HEK293 (cell line): ENCODE measurements at regions not wholly inside any gene's neighbourhood (a gene's known extent, or its start where the extent isn't known, plus 50 kb on each side); places are given as distances from the start of the nearest gene placed in this dataset.

Experiments
- CTCF ChIA-PET: fragments of 350-600 bp; formaldehyde crosslinking; extraction: SDS; loops from one replicate; lab custom pipeline; 2021; ENCODE audit warnings: antibody characterized with exemption; lab: Yijun Ruan, JAX
- POLR2A ChIA-PET: fragments of 300-600 bp; formaldehyde crosslinking; extraction: SDS; loops from one replicate; lab custom pipeline; 2020; ENCODE audit warnings: antibody characterized with exemption, inconsistent platforms; lab: Yijun Ruan, JAX
- H3K27ac ChIP-seq: fragments of 200-500 bp; sonication (Bioruptor generic); 2 replicates; pipeline ENCODE4 v1.5.1; 2014; ENCODE audit warnings: low read depth, low read length, control low read depth, inconsistent platforms; ENCODE audit errors: extremely low read depth
- H3K36me3 ChIP-seq, 2 experiments: fragments of 200-500 bp in 1 of 2; sonication (Bioruptor generic) in 1 of 2; 1 replicate in 1 of 2; 2 replicates in 1 of 2; pipeline ENCODE4 v1.5.1; 2014 to 2017; ENCODE audit warnings: inconsistent platforms in 2 of 2, low read length in 2 of 2; ENCODE audit not compliant: control insufficient read depth in 2 of 2, insufficient read depth in 1 of 2
- H3K4me1 ChIP-seq: fragments of 200-500 bp; sonication (Bioruptor generic); 2 replicates; pipeline ENCODE4 v1.5.1; 2014; ENCODE audit warnings: mild to moderate bottlenecking, low read length, inconsistent platforms; ENCODE audit not compliant: control insufficient read depth, insufficient read depth
- H3K4me3 ChIP-seq: 2 replicates; pipeline ENCODE4 v1.5.1; 2011; ENCODE audit warnings: low read depth, mild to moderate bottlenecking, control low read depth, low read length, moderate library complexity
- H3K9me3 ChIP-seq: fragments of 200-500 bp; sonication (Bioruptor generic); 2 replicates; pipeline ENCODE4 v1.5.1; 2014; ENCODE audit warnings: low read depth, low read length, inconsistent platforms; ENCODE audit not compliant: control insufficient read depth, insufficient read depth
- BCL11B ChIP-seq: fragments of 450-650 bp; formaldehyde crosslinking; IDR thresholded peaks from 2 replicates; pipeline ENCODE4 v1.5.1; 2016; ENCODE audit warnings: low read depth, missing biosample characterization, missing genetic modification characterization
- EGR2 ChIP-seq: fragments of 450-650 bp; formaldehyde crosslinking; IDR thresholded peaks from 2 replicates; pipeline ENCODE4 v1.5.1; 2016; ENCODE audit warnings: low read depth, missing biosample characterization, missing genetic modification characterization
- HIC1 ChIP-seq: fragments of 450-650 bp; formaldehyde crosslinking; IDR thresholded peaks from 2 replicates; pipeline ENCODE4 v1.5.1; 2016; ENCODE audit warnings: missing biosample characterization, missing genetic modification characterization
- KLF17 ChIP-seq: fragments of 450-650 bp; formaldehyde crosslinking; IDR thresholded peaks from 2 replicates; pipeline ENCODE4 v1.5.1; 2016; ENCODE audit warnings: missing biosample characterization, missing genetic modification characterization
- KLF7 ChIP-seq: fragments of 450-650 bp; formaldehyde crosslinking; IDR thresholded peaks from 2 replicates; pipeline ENCODE4 v1.5.1; 2016; ENCODE audit warnings: missing biosample characterization, missing genetic modification characterization, borderline replicate concordance
- MEIS1 ChIP-seq: sonication (generic); formaldehyde crosslinking; IDR thresholded peaks from 2 replicates; pipeline ENCODE4 v1.8.1; 2022; ENCODE audit warnings: missing genetic modification reagents, mild to moderate bottlenecking, borderline replicate concordance
- SETDB1 ChIP-seq: IDR thresholded peaks from one replicate; pipeline ENCODE4 v1.6.1; 2017; ENCODE audit warnings: mild to moderate bottlenecking, low read length, moderate library complexity, mixed read lengths; ENCODE audit not compliant: insufficient read length
- TSHZ1 ChIP-seq: fragments of 450-650 bp; formaldehyde crosslinking; IDR thresholded peaks from 2 replicates; pipeline ENCODE4 v1.5.1; 2016; ENCODE audit warnings: missing biosample characterization, missing genetic modification characterization, borderline replicate concordance
- ZBTB20 ChIP-seq: fragments of 450-650 bp; formaldehyde crosslinking; IDR thresholded peaks from 2 replicates; pipeline ENCODE4 v1.5.1; 2016; ENCODE audit warnings: missing biosample characterization, missing genetic modification characterization
- ZBTB21 ChIP-seq: fragments of 450-650 bp; formaldehyde crosslinking; IDR thresholded peaks from 2 replicates; pipeline ENCODE4 v1.5.1; 2017; ENCODE audit warnings: missing biosample characterization, missing genetic modification characterization
- ZBTB8A ChIP-seq: fragments of 450-650 bp; formaldehyde crosslinking; IDR thresholded peaks from 2 replicates; pipeline ENCODE4 v1.5.1; 2016; ENCODE audit warnings: missing biosample characterization, missing genetic modification characterization
- ZIC2 ChIP-seq: fragments of 450-650 bp; formaldehyde crosslinking; IDR thresholded peaks from 2 replicates; pipeline ENCODE4 v1.5.1; 2016; ENCODE audit warnings: missing biosample characterization, missing genetic modification characterization
- ZNF10 ChIP-seq: fragments of 450-650 bp; formaldehyde crosslinking; IDR thresholded peaks from 2 replicates; pipeline ENCODE4 v1.5.1; 2017; ENCODE audit warnings: missing biosample characterization, missing genetic modification characterization
- ZNF140 ChIP-seq: fragments of 450-650 bp; formaldehyde crosslinking; IDR thresholded peaks from 2 replicates; pipeline ENCODE4 v1.5.1; 2016; ENCODE audit warnings: missing biosample characterization, missing genetic modification characterization
- ZNF248 ChIP-seq: fragments of 450-650 bp; formaldehyde crosslinking; IDR thresholded peaks from 2 replicates; pipeline ENCODE4 v1.5.1; 2017; ENCODE audit warnings: missing biosample characterization, missing genetic modification characterization
- ZNF354C ChIP-seq: fragments of 450-650 bp; formaldehyde crosslinking; IDR thresholded peaks from 2 replicates; pipeline ENCODE4 v1.5.1; 2016; ENCODE audit warnings: missing biosample characterization, missing genetic modification characterization, low read depth, borderline replicate concordance
- ZNF664 ChIP-seq: fragments of 450-650 bp; formaldehyde crosslinking; IDR thresholded peaks from 2 replicates; pipeline ENCODE4 v1.5.1; 2016; ENCODE audit warnings: missing biosample characterization, missing genetic modification characterization
- ZNF704 ChIP-seq: fragments of 450-650 bp; formaldehyde crosslinking; IDR thresholded peaks from 2 replicates; pipeline ENCODE4 v1.5.1; 2016; ENCODE audit warnings: missing biosample characterization, missing genetic modification characterization
- ZNF830 ChIP-seq: fragments of 450-650 bp; IDR thresholded peaks from 2 replicates; pipeline ENCODE4 v1.5.0; 2018; ENCODE audit warnings: missing biosample characterization, missing genetic modification characterization, low read depth, mild to moderate bottlenecking, moderate library complexity
- ZSCAN16 ChIP-seq: fragments of 450-650 bp; formaldehyde crosslinking; IDR thresholded peaks from 2 replicates; pipeline ENCODE4 v1.5.1; 2016; ENCODE audit warnings: missing biosample characterization, missing genetic modification characterization
- TF ChIP-seq, protein P1 (sequence below): fragments of 450-650 bp; formaldehyde crosslinking; IDR thresholded peaks from 2 replicates; pipeline ENCODE4 v1.5.1; 2017; ENCODE audit warnings: missing biosample characterization, mild to moderate bottlenecking, missing genetic modification characterization, moderate library complexity
- TF ChIP-seq, protein P2 (sequence below): fragments of 450-650 bp; formaldehyde crosslinking; IDR thresholded peaks from 2 replicates; pipeline ENCODE4 v1.5.1; 2016; ENCODE audit warnings: missing biosample characterization, missing genetic modification characterization

DNA sequence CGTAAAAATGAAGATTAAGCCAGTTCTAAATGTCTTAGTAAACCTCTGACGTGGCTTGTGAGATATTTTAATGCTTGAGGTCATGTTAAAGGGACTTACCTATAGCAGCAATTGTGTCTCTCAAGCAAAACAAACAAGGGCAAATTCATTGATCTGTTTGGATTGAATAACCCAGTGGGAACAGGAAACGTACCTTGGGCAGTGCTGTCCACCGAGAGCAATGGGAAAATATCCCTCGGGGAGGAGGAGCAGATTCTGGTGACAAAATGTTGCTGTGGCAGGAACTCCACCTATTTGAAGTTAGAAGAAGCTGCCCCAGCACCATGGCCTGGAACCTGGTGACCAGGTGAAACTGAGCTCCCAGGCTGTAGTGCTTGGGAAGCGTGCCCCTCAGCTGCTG lies 107.1 kb upstream of the FZD8 start (continued):
- no peak for TF ChIP-seq SETDB1
- TF ChIP-seq KLF17 (tag by site-specific recombination) = no peak
- TF ChIP-seq ZBTB20 (tag by site-specific recombination) = no peak
- TF ChIP-seq, all 188 proteins: peak for 0

- no peaks in the 10 kb centered on the region for H3K4me1 ChIP-seq
- no peak overlapping the region for H3K4me3 ChIP-seq
- POLR2A ChIA-PET = interaction anchor here (1.0 kb wide), 1 partner anchor 219 kb away, joined by 3 read pairs; no protein-coding TSS in a partner anchor
- TF ChIP-seq ZNF248 (tag by site-specific recombination) = no peak
- TF ChIP-seq ZIC2 (tag by site-specific recombination) = peak; percentile 76
- no peak for TF ChIP-seq MEIS1 (CRISPR knock-in tag)
- no peak for TF ChIP-seq EGR2 (tag by site-specific recombination)
- TF ChIP-seq ZBTB21 (tag by site-specific recombination) = no peak
- H3K27ac ChIP-seq = no peak overlapping the region
- H3K9me3 ChIP-seq = no peaks in the 10 kb centered on the region
- no peaks in the 10 kb centered on the region for H3K36me3 ChIP-seq
- CTCF ChIA-PET = interaction anchor here (0.5 to 0.6 kb wide), 4 partner anchors 36 to 1621 kb away, joined by 3 to 4 read pairs (median 4); no protein-coding TSS in a partner anchor
These were observed 103.7 kb upstream of the FZD8 start for GRCh38 chr10:35745617-35746403.

- no peak overlapping the region for H3K4me3 ChIP-seq
- no peaks in the 10 kb centered on the region for H3K36me3 ChIP-seq
- no peaks in the 10 kb centered on the region for H3K4me1 ChIP-seq
- ChIA-PET CTCF (interaction anchor here (0.6 to 0.7 kb wide), 2 partner anchors 8 to 763 kb away, joined by 3 to 4 read pairs; no protein-coding TSS in a partner anchor), POLR2A (no interaction called here)
- no peaks in the 10 kb centered on the region for H3K9me3 ChIP-seq
- no peak overlapping the region for H3K27ac ChIP-seq
- TF ChIP-seq ZSCAN16 (tag by site-specific recombination) (no peak), ZBTB8A (no peak), ZNF830 (tag by site-specific recombination) (no peak), TSHZ1 (tag by site-specific recombination) (no peak), KLF7 (tag by site-specific recombination) (no peak), ZNF704 (no peak), ZNF664 (no peak), ZNF10 (tag by site-specific recombination) (no peak), BCL11B (no peak), ZIC2 (tag by site-specific recombination) (no peak), HIC1 (no peak), ZNF140 (no peak), ZNF354C (tag by site-specific recombination) (no peak)
- TF ChIP-seq, protein P1, sequence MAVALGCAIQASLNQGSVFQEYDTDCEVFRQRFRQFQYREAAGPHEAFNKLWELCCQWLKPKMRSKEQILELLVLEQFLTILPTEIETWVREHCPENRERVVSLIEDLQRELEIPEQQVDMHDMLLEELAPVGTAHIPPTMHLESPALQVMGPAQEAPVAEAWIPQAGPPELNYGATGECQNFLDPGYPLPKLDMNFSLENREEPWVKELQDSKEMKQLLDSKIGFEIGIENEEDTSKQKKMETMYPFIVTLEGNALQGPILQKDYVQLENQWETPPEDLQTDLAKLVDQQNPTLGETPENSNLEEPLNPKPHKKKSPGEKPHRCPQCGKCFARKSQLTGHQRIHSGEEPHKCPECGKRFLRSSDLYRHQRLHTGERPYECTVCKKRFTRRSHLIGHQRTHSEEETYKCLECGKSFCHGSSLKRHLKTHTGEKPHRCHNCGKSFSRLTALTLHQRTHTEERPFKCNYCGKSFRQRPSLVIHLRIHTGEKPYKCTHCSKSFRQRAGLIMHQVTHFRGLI = no peak
- TF ChIP-seq, protein P2, sequence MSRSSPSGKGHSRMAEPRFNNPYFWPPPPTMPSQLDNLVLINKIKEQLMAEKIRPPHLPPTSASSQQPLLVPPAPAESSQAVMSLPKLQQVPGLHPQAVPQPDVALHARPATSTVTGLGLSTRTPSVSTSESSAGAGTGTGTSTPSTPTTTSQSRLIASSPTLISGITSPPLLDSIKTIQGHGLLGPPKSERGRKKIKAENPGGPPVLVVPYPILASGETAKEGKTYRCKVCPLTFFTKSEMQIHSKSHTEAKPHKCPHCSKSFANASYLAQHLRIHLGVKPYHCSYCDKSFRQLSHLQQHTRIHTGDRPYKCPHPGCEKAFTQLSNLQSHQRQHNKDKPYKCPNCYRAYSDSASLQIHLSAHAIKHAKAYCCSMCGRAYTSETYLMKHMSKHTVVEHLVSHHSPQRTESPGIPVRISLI (tag by site-specific recombination) = no peak
These were observed 101.8 kb upstream of the FZD8 start for GRCh38 chr10:35743851-35744250.
